GM23248 (cell line): ENCODE measurements at regions not wholly inside any gene's neighbourhood (a gene's known extent, or its start where the extent isn't known, plus 50 kb on each side); places are given as distances from the start of the nearest gene placed in this dataset.

Experiments used
- DNase-seq: peaks from one replicate; pipeline ENCODE4 v3.0.0-alpha.2; 2015
- H2AFZ ChIP-seq: fragments of 200-600 bp; sonication (generic); 2 replicates; pipeline ENCODE4 v1.6.1; 2016; ENCODE audit warnings: antibody characterized with exemption
- H3F3A ChIP-seq: fragments of 200-600 bp; sonication (generic); 2 replicates; pipeline ENCODE4 v1.6.1; 2016; ENCODE audit warnings: mild to moderate bottlenecking, antibody characterized with exemption, mixed run types; ENCODE audit not compliant: insufficient read depth
- H3K27ac ChIP-seq: fragments of 200-600 bp; sonication (generic); 2 replicates; pipeline ENCODE4 v1.5.1; 2016; ENCODE audit warnings: mild to moderate bottlenecking
- H3K27me3 ChIP-seq: fragments of 200-600 bp; sonication (generic); replicated peaks from 2 replicates; pipeline ENCODE4 v1.6.1; 2016; ENCODE audit warnings: mild to moderate bottlenecking; ENCODE audit not compliant: insufficient read depth
- H3K36me3 ChIP-seq: fragments of 200-600 bp; sonication (generic); 2 replicates; pipeline ENCODE4 v1.6.1; 2016; ENCODE audit warnings: low read depth, mild to moderate bottlenecking
- H3K4me1 ChIP-seq: fragments of 200-600 bp; sonication (generic); 2 replicates; pipeline ENCODE4 v1.6.1; 2016; ENCODE audit warnings: mild to moderate bottlenecking; ENCODE audit not compliant: insufficient read depth
- H3K4me2 ChIP-seq: fragments of 200-600 bp; sonication (generic); one replicate; pipeline ENCODE4 v1.6.1; 2016; ENCODE audit warnings: mild to moderate bottlenecking; ENCODE audit not compliant: unreplicated experiment
- H3K4me3 ChIP-seq: fragments of 200-600 bp; sonication (generic); 2 replicates; pipeline ENCODE4 v1.5.1; 2016; ENCODE audit warnings: mild to moderate bottlenecking
- H3K79me2 ChIP-seq: fragments of 200-600 bp; sonication (generic); 2 replicates; pipeline ENCODE4 v1.6.1; 2016; ENCODE audit warnings: mild to moderate bottlenecking; ENCODE audit not compliant: insufficient read depth
- H3K9ac ChIP-seq: fragments of 200-600 bp; sonication (generic); 2 replicates; pipeline ENCODE4 v1.6.1; 2016; ENCODE audit warnings: mild to moderate bottlenecking
- H3K9me2 ChIP-seq: fragments of 200-600 bp; sonication (generic); 2 replicates; pipeline ENCODE4 v1.6.1; 2016; ENCODE audit warnings: mixed run types, mild to moderate bottlenecking, moderate library complexity; ENCODE audit not compliant: insufficient read depth
- H3K9me3 ChIP-seq: fragments of 200-600 bp; sonication (generic); one replicate; pipeline ENCODE4 v1.6.1; 2017; ENCODE audit warnings: low read depth
- H4K20me1 ChIP-seq: fragments of 200-600 bp; sonication (generic); 2 replicates; pipeline ENCODE4 v1.6.0; 2016; ENCODE audit not compliant: insufficient read depth
- EZH2 ChIP-seq: fragments of 200-600 bp; sonication (generic); IDR thresholded peaks from 2 replicates; pipeline ENCODE4 v1.6.1; 2018; ENCODE audit warnings: antibody characterized with exemption, mild to moderate bottlenecking; ENCODE audit not compliant: insufficient read depth, poor library complexity, severe bottlenecking
- EZH2phosphoT487 ChIP-seq: fragments of 200-600 bp; sonication (generic); IDR thresholded peaks from 2 replicates; pipeline ENCODE4 v1.6.1; 2018; ENCODE audit warnings: antibody characterized with exemption, moderate library complexity, mild to moderate bottlenecking, low read depth; ENCODE audit not compliant: insufficient read depth
- WGBS, 2 experiments: methylation state at CpG; one replicate each; pipeline ENCODE4 v1.1.6; 2015 to 2017; ENCODE audit warnings: low lambda C conversion rate in 2 of 2, low coverage in 1 of 2; ENCODE audit errors: missing lambda C conversion rate in 2 of 2; 5-methylcytosine and 5-hydroxymethylcytosine counted together
- in situ Hi-C: fragments of 300-500 bp; cut with MboI; formaldehyde crosslinking; loops from 2 replicates; pipeline ENCODE4 v1.15.0; 2020

GRCh38 chr10:28872587-28873165 lies 195.4 kb downstream of the BAMBI start:
- H2AFZ ChIP-seq: no peak overlapping the region
- no peaks in the 10 kb centered on the region for H3K79me2 ChIP-seq
- no peak overlapping the region for H3K9ac ChIP-seq
- no peak overlapping the region for H3K4me2 ChIP-seq
- H3K9me2 ChIP-seq: no peaks in the 10 kb centered on the region
- H3F3A ChIP-seq: no peaks in the 10 kb centered on the region
- H3K36me3 ChIP-seq: no peaks in the 10 kb centered on the region
- H3K4me3 ChIP-seq: no peak overlapping the region
- no peak for DNase-seq
- no peaks in the 10 kb centered on the region for H4K20me1 ChIP-seq
- 24% methylated on average over 5 of the region's 5 CpGs for WGBS, 2 experiments
- no peaks in the 10 kb centered on the region for H3K9me3 ChIP-seq
- H3K27ac ChIP-seq: no peak overlapping the region
- H3K27me3 ChIP-seq: no peaks in the 10 kb centered on the region
- H3K4me1 ChIP-seq: no peaks in the 10 kb centered on the region
- TF ChIP-seq EZH2phosphoT487: no peak
- TF ChIP-seq EZH2: no peak
- in situ Hi-C loops: no loop called here

GRCh38 chr10:28873540-28873939 lies 196.2 kb downstream of the BAMBI start:
- no peak overlapping the region for H2AFZ ChIP-seq
- H3K4me1 ChIP-seq: no peaks in the 10 kb centered on the region
- H3K9ac ChIP-seq: no peak overlapping the region
- H3K27me3 ChIP-seq: no peaks in the 10 kb centered on the region
- TF ChIP-seq EZH2phosphoT487: no peak
- TF ChIP-seq EZH2: no peak
- no peak overlapping the region for H3K4me3 ChIP-seq
- H3K4me2 ChIP-seq: no peak overlapping the region
- no peaks in the 10 kb centered on the region for H3K9me3 ChIP-seq
- WGBS, 2 experiments: 10 to 11% methylated on average over 4 of the region's 4 CpGs
- H4K20me1 ChIP-seq: no peaks in the 10 kb centered on the region
- no peaks in the 10 kb centered on the region for H3K36me3 ChIP-seq
- DNase-seq: no peak
- no peaks in the 10 kb centered on the region for H3K9me2 ChIP-seq
- no peak overlapping the region for H3K27ac ChIP-seq
- no peaks in the 10 kb centered on the region for H3K79me2 ChIP-seq
- no peaks in the 10 kb centered on the region for H3F3A ChIP-seq
- in situ Hi-C loops: no loop called here

DNA sequence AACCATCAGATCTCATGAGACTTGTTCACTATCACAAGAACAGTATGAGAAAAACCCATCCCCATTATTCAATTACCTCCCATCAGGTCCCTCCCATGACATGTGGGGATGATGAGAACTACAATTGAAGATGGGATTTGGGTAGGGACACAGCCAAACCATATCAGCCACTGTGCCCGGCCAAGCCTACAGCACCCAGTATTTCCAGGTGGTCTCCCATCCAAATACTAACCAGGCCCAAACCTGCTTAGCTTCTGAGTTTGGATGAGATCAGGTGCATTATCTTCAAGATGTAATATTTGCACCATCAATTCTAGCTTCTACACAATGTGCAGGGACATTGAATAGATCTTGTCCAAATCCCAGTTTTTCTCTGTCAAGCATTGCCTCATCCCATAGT lies 196.9 kb downstream of the BAMBI start:
- Histone ChIP-seq H3K27ac (no peak overlapping the region), H2AFZ (no peak overlapping the region), H3F3A (no peaks in the 10 kb centered on the region), H3K4me3 (no peak overlapping the region), H3K36me3 (no peaks in the 10 kb centered on the region), H3K4me1 (no peaks in the 10 kb centered on the region), H3K27me3 (no peaks in the 10 kb centered on the region), H3K4me2 (no peak overlapping the region), H3K9me3 (no peaks in the 10 kb centered on the region), H3K79me2 (no peaks in the 10 kb centered on the region), H4K20me1 (no peaks in the 10 kb centered on the region), H3K9me2 (no peaks in the 10 kb centered on the region), H3K9ac (no peak overlapping the region)
- TF ChIP-seq EZH2phosphoT487 (no peak), EZH2 (no peak)
- 36 to 58% methylated on average over 1 of the region's 1 CpG for WGBS, 2 experiments
- DNase-seq: no peak
- in situ Hi-C loops: no loop called here

- no peaks in the 10 kb centered on the region for H3K9me2 ChIP-seq
- no peaks in the 10 kb centered on the region for H3K9me3 ChIP-seq
- no peaks in the 10 kb centered on the region for H3K4me1 ChIP-seq
- H3K27ac ChIP-seq: no peak overlapping the region
- no peak overlapping the region for H3K4me2 ChIP-seq
- H3K4me3 ChIP-seq: no peak overlapping the region
- no peaks in the 10 kb centered on the region for H4K20me1 ChIP-seq
- H3K27me3 ChIP-seq: no peaks in the 10 kb centered on the region
- in situ Hi-C loops: no loop called here
- no peaks in the 10 kb centered on the region for H3F3A ChIP-seq
- no peak overlapping the region for H3K9ac ChIP-seq
- no peak for DNase-seq
- no peaks in the 10 kb centered on the region for H3K36me3 ChIP-seq
- no peak overlapping the region for H2AFZ ChIP-seq
- no peaks in the 10 kb centered on the region for H3K79me2 ChIP-seq
- TF ChIP-seq EZH2 (no peak), EZH2phosphoT487 (no peak)
- WGBS, 2 experiments: 31 to 34% methylated on average over 14 of the region's 14 CpGs
Observed at GRCh38 chr10:28875549-28876081, 198.3 kb downstream of the BAMBI start.
